Neural cell (in vitro differentiated cells): ENCODE measurements at regions not wholly inside any gene's neighbourhood (a gene's known extent, or its start where the extent isn't known, plus 50 kb on each side); places are given as distances from the start of the nearest gene placed in this dataset.

ENCODE experiments used
- CTCF ChIP-seq: fragments of 450-650 bp; IDR thresholded peaks from 2 replicates; pipeline ENCODE4 v1.5.1; 2014; ENCODE audit warnings: antibody characterized with exemption, mild to moderate bottlenecking, moderate library complexity; ENCODE audit not compliant: poor library complexity, severe bottlenecking
- EP300 ChIP-seq: fragments of 450-650 bp; conservative IDR thresholded peaks from 2 replicates; pipeline ENCODE4 v1.6.1; 2014; ENCODE audit warnings: antibody characterized with exemption, mild to moderate bottlenecking, moderate library complexity; ENCODE audit not compliant: poor library complexity, severe bottlenecking
- EZH2 ChIP-seq: fragments of 200-600, 300-800 bp; shearing (Covaris generic), sonication (generic); IDR thresholded peaks from 2 replicates; pipeline ENCODE4 v1.6.1; 2014; ENCODE audit warnings: antibody characterized with exemption, low read length, borderline replicate concordance, mild to moderate bottlenecking; ENCODE audit not compliant: insufficient read depth, poor library complexity, severe bottlenecking
- MXI1 ChIP-seq: fragments of 450-650 bp; conservative IDR thresholded peaks from 2 replicates; pipeline ENCODE4 v1.6.1; 2014; ENCODE audit warnings: antibody characterized with exemption, mild to moderate bottlenecking; ENCODE audit not compliant: poor library complexity, severe bottlenecking
- POLR2AphosphoS5 ChIP-seq: IDR thresholded peaks from 2 replicates; pipeline ENCODE4 v1.6.1; 2012
- RAD21 ChIP-seq: fragments of 450-650 bp; conservative IDR thresholded peaks from 2 replicates; pipeline ENCODE4 v1.6.1; 2014; ENCODE audit warnings: antibody characterized with exemption, mild to moderate bottlenecking, moderate library complexity
- SMC3 ChIP-seq: fragments of 450-650 bp; conservative IDR thresholded peaks from 2 replicates; pipeline ENCODE4 v1.6.1; 2014; ENCODE audit warnings: antibody characterized with exemption, mild to moderate bottlenecking, moderate library complexity; ENCODE audit not compliant: poor library complexity
- TAF1 ChIP-seq: IDR thresholded peaks from 2 replicates; pipeline ENCODE4 v1.6.1; 2012; ENCODE audit warnings: low read depth
- TF ChIP-seq, protein P1 (sequence below): IDR thresholded peaks from 2 replicates; pipeline ENCODE4 v1.6.1; 2012; ENCODE audit warnings: borderline replicate concordance

GRCh38 chr2:103161456-103162289 lies 399.8 kb downstream of the TMEM182 start:
- peak; percentile 90 for TF ChIP-seq CTCF
- no peak for TF ChIP-seq TAF1
- no peak for TF ChIP-seq EZH2
- TF ChIP-seq, protein P1, sequence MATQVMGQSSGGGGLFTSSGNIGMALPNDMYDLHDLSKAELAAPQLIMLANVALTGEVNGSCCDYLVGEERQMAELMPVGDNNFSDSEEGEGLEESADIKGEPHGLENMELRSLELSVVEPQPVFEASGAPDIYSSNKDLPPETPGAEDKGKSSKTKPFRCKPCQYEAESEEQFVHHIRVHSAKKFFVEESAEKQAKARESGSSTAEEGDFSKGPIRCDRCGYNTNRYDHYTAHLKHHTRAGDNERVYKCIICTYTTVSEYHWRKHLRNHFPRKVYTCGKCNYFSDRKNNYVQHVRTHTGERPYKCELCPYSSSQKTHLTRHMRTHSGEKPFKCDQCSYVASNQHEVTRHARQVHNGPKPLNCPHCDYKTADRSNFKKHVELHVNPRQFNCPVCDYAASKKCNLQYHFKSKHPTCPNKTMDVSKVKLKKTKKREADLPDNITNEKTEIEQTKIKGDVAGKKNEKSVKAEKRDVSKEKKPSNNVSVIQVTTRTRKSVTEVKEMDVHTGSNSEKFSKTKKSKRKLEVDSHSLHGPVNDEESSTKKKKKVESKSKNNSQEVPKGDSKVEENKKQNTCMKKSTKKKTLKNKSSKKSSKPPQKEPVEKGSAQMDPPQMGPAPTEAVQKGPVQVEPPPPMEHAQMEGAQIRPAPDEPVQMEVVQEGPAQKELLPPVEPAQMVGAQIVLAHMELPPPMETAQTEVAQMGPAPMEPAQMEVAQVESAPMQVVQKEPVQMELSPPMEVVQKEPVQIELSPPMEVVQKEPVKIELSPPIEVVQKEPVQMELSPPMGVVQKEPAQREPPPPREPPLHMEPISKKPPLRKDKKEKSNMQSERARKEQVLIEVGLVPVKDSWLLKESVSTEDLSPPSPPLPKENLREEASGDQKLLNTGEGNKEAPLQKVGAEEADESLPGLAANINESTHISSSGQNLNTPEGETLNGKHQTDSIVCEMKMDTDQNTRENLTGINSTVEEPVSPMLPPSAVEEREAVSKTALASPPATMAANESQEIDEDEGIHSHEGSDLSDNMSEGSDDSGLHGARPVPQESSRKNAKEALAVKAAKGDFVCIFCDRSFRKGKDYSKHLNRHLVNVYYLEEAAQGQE, result no peak
- no peak for TF ChIP-seq POLR2AphosphoS5
- TF ChIP-seq EP300, result no peak
- no peak for TF ChIP-seq MXI1
- TF ChIP-seq SMC3, result peak; percentile 90
- TF ChIP-seq RAD21, result peak; percentile 94
